ENCODE measurements at regions not wholly inside any gene's neighbourhood (a gene's known extent, or its start where the extent isn't known, plus 50 kb on each side); places are given as distances from the start of the nearest gene placed in this dataset.

DNA sequence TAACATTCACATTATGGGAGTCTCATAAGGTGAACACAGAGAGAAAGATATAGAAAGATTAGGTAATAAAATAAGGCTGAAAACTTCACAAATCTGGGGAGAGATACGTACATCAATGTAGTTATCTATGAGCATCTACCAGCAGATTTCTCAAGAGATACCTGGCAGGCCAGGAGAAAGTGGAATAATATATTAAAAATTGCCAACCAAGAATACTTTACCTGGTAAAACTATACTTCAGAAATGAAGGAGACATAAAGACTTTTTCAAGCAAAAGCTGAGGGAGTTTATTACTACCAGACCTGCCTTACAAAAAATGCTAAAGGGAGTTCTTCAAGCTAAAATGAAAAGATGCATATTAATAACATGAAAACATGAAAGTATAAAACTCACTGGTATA, 78.8 kb upstream of the COMTD1 start:
- H3K79me2 ChIP-seq (ENCODE audit: insufficient read depth, low read length) = no peaks in the 10 kb centered on the region
- H4K20me1 ChIP-seq (ENCODE audit: low read depth, low read length) = no peaks in the 10 kb centered on the region
- H2AFZ ChIP-seq (ENCODE audit: low read depth, low read length, severe bottlenecking) = no peak overlapping the region
- H3K9me2 ChIP-seq (replicated peaks; ENCODE audit: insufficient read depth, low read length) = no peaks in the 10 kb centered on the region
- H3K9me3 ChIP-seq (ENCODE audit: insufficient read depth, low read length) = peaks cover 8% of the 10 kb centered on the region; the same call in 1 of the 2 replicates
- H3K4me2 ChIP-seq (ENCODE audit: low read depth, low read length, poor library complexity, severe bottlenecking) = no peak overlapping the region
- H3K27me3 ChIP-seq (ENCODE audit: low read length) = no peaks in the 10 kb centered on the region
- TF ChIP-seq EZH2phosphoT487 (conservative IDR thresholded peaks at IDR 0.05; ENCODE audit: low read length) = no peak
- TF ChIP-seq, protein P1, sequence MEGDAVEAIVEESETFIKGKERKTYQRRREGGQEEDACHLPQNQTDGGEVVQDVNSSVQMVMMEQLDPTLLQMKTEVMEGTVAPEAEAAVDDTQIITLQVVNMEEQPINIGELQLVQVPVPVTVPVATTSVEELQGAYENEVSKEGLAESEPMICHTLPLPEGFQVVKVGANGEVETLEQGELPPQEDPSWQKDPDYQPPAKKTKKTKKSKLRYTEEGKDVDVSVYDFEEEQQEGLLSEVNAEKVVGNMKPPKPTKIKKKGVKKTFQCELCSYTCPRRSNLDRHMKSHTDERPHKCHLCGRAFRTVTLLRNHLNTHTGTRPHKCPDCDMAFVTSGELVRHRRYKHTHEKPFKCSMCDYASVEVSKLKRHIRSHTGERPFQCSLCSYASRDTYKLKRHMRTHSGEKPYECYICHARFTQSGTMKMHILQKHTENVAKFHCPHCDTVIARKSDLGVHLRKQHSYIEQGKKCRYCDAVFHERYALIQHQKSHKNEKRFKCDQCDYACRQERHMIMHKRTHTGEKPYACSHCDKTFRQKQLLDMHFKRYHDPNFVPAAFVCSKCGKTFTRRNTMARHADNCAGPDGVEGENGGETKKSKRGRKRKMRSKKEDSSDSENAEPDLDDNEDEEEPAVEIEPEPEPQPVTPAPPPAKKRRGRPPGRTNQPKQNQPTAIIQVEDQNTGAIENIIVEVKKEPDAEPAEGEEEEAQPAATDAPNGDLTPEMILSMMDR (IDR thresholded peaks at IDR 0.05; ENCODE audit: insufficient read depth, low read length, poor library complexity, severe bottlenecking) = no peak
- H3K9ac ChIP-seq (ENCODE audit: low read length) = no peak overlapping the region
- no peaks in the 10 kb centered on the region for H3F3A ChIP-seq (ENCODE audit: insufficient read depth)
- no peak overlapping the region for H3K27ac ChIP-seq (ENCODE audit: low read depth, low read length)
- H3K4me3 ChIP-seq (ENCODE audit: insufficient read depth, low read length, poor library complexity, severe bottlenecking) = no peak overlapping the region
- H3K36me3 ChIP-seq (ENCODE audit: low read length) = no peaks in the 10 kb centered on the region

DNA sequence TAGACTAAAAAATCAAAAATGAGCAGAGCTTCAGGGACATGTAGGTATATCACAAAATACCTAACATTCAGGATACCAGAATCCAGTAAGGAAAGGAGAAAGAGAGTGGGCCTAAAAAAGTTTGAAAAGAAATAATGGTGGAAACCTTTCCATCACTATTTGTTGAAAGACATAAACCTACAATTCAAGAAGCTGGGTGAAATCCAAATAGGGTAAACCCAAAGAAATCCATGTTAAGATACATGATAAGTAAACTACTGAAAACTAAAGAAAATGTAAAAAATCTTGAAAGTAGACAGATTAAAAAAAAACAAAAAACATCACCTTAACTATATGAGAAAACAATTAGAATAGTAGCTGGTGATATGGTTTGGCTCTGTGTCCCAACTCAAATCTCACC, 76.7 kb upstream of the COMTD1 start:
- Histone ChIP-seq H2AFZ (ENCODE audit: low read depth, low read length, severe bottlenecking) (no peak overlapping the region), H4K20me1 (ENCODE audit: low read depth, low read length) (no peaks in the 10 kb centered on the region), H3K4me3 (ENCODE audit: insufficient read depth, low read length, poor library complexity, severe bottlenecking) (no peak overlapping the region), H3K9ac (ENCODE audit: low read length) (no peak overlapping the region), H3F3A (ENCODE audit: insufficient read depth) (no peaks in the 10 kb centered on the region), H3K36me3 (ENCODE audit: low read length) (no peaks in the 10 kb centered on the region), H3K27me3 (ENCODE audit: low read length) (no peaks in the 10 kb centered on the region), H3K27ac (ENCODE audit: low read depth, low read length) (no peak overlapping the region), H3K79me2 (ENCODE audit: insufficient read depth, low read length) (no peaks in the 10 kb centered on the region), H3K4me2 (ENCODE audit: low read depth, low read length, poor library complexity, severe bottlenecking) (no peak overlapping the region), H3K9me3 (ENCODE audit: insufficient read depth, low read length) (peaks cover 8% of the 10 kb centered on the region; the same call in 1 of the 2 replicates), H3K9me2 (replicated peaks; ENCODE audit: insufficient read depth, low read length) (no peaks in the 10 kb centered on the region)
- TF ChIP-seq, protein P1 (IDR thresholded peaks at IDR 0.05; ENCODE audit: insufficient read depth, low read length, poor library complexity, severe bottlenecking) = no peak
- TF ChIP-seq EZH2phosphoT487 (conservative IDR thresholded peaks at IDR 0.05; ENCODE audit: low read length) = no peak

DNA sequence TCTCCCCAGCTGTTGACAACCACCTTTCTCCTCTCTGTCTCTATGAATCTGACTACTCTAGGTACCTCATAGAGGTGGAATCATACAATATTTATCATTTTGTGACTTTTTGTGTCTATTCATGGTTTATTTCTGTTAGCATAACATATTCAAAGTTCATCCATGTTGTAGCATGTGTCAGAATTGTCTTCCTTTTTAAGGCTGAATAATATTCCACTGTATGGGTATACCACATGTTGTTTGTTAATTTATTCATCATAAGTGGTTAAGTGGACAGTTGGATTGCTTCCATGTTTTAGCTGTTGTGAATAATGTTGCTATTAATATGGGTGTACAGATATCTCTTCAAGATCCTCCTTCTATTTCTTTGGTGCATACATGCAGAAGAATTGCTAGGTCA, 69.9 kb upstream of the COMTD1 start:
- Histone ChIP-seq H3K79me2 (ENCODE audit: insufficient read depth, low read length) (no peaks in the 10 kb centered on the region), H3K9me3 (ENCODE audit: insufficient read depth, low read length) (no peaks in the 10 kb centered on the region), H2AFZ (ENCODE audit: low read depth, low read length, severe bottlenecking) (no peak overlapping the region), H3K27me3 (ENCODE audit: low read length) (no peaks in the 10 kb centered on the region), H3K4me3 (ENCODE audit: insufficient read depth, low read length, poor library complexity, severe bottlenecking) (no peak overlapping the region), H3K36me3 (ENCODE audit: low read length) (no peaks in the 10 kb centered on the region), H3K9ac (ENCODE audit: low read length) (no peak overlapping the region), H3F3A (ENCODE audit: insufficient read depth) (no peaks in the 10 kb centered on the region), H3K9me2 (replicated peaks; ENCODE audit: insufficient read depth, low read length) (no peaks in the 10 kb centered on the region), H3K27ac (ENCODE audit: low read depth, low read length) (no peak overlapping the region), H4K20me1 (ENCODE audit: low read depth, low read length) (no peaks in the 10 kb centered on the region), H3K4me2 (ENCODE audit: low read depth, low read length, poor library complexity, severe bottlenecking) (no peak overlapping the region)
- no peak for TF ChIP-seq EZH2phosphoT487 (conservative IDR thresholded peaks at IDR 0.05; ENCODE audit: low read length)
- TF ChIP-seq, protein P1 (IDR thresholded peaks at IDR 0.05; ENCODE audit: insufficient read depth, low read length, poor library complexity, severe bottlenecking) = no peak
